Erythroblast (primary cell): ENCODE measurements at regions not wholly inside any gene's neighbourhood (a gene's known extent, or its start where the extent isn't known, plus 50 kb on each side); places are given as distances from the start of the nearest gene placed in this dataset.

Experiments
- DNase-seq, 2 experiments: peaks; one replicate each; lab custom pipeline; 2025; lab: John Stamatoyannopoulos, UW
- GATA1 ChIP-seq: IDR thresholded peaks from 2 replicates; pipeline ENCODE4 v1.6.1; 2011; ENCODE audit warnings: low read depth, mild to moderate bottlenecking, control low read depth, low read length, moderate library complexity
- POLR2A ChIP-seq: IDR thresholded peaks from 2 replicates; pipeline ENCODE4 v1.6.1; 2011; ENCODE audit warnings: mild to moderate bottlenecking, low read length

- TF ChIP-seq POLR2A (no peak), GATA1 (no peak)
- no peak for DNase-seq
Observed at GRCh38 chr4:186931519-186931918, 207.9 kb upstream of the FAT1 start.

DNA sequence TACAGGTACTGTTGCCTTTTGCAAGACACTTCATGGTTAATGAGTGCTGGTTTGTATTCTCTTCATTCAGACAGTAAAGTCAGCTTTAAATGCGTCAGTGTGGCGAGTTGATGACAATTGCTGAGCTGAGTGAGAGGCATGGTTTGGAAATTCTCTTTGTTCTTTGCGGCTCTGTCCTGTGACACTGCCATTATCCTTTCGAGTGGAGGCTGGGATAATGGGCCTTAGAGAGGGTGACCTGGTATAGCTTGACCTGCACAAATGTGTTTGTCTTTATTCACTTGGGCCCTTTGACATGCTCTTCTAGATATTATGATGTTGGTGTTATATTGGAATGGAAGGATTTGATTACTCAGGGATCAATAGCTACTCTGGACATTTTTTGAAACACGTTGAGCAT is 208.5 kb upstream of the FAT1 start:
- no peak for TF ChIP-seq POLR2A
- TF ChIP-seq GATA1 = no peak
- DNase-seq = no peak

DNA sequence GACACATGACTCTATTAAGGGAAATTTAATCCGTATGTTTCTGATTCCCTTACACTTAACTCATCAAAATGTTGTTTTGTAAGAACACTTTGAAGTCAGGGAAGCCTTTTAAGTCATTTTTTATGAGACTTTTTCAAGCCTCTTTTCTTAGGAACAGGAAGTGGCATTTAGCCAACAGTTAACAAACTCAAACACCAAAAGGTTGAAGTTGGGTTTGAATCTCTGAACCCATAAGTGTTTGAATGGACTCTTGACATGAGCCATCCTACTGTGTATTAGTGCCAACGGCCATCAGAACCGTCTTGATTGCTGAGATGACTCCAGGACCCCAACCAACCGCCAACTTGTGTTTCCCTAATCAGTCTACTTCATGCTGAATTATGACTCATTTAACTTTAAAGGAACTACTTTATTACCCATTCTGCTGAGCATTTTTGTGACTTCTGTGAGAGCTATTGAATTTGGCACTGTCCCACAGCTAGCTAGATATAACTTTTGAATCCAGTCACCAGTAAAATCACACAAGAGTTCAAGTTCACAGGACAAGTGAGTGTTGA is 209.1 kb upstream of the FAT1 start:
- no peak for DNase-seq
- TF ChIP-seq POLR2A = no peak
- no peak for TF ChIP-seq GATA1

DNA sequence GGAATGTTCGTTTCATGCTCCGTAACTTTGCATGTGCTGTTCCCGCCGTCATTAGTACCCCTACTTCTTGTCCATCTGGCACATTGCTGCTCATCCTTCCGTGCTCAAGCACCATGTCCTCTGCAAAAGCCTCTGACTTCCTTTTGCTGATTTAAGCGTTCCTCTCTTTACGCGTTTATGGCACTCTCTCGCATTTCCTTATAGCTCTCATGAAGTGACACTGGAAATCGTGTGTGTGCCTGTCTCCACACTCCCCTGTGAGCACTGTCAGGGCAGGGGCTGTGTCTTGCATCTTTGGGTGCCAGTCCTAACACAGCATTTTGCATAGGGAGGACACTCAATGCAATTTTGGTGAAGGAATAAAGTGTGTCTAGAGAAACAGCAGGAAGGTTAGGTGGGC is 210.6 kb upstream of the FAT1 start:
- no peak for DNase-seq
- no peak for TF ChIP-seq GATA1
- no peak for TF ChIP-seq POLR2A

GRCh38 chr4:186934841-186935443 is 211.3 kb upstream of the FAT1 start:
- no peak for TF ChIP-seq GATA1
- no peak for TF ChIP-seq POLR2A
- DNase-seq = no peak

DNA sequence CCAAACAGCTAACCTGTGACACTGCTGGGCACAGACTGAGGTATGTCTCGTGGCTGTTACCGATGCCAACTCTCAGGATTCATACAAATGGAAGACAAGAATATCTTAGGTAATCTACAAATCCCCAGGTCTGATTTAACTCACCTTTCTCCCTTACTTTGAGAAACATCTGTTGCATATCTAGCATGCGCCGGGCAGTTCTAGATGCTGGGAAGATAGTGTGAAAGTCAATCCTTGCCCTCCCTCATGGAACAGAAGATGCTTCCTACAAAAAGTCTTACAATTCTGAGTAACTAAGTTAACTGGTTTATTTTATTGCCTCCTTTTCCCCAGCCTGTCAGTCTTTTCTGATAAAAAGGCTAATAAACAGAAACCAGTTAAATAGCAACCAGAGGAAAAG is 212.2 kb upstream of the FAT1 start:
- DNase-seq = no peak
- no peak for TF ChIP-seq POLR2A
- TF ChIP-seq GATA1 = no peak

DNA sequence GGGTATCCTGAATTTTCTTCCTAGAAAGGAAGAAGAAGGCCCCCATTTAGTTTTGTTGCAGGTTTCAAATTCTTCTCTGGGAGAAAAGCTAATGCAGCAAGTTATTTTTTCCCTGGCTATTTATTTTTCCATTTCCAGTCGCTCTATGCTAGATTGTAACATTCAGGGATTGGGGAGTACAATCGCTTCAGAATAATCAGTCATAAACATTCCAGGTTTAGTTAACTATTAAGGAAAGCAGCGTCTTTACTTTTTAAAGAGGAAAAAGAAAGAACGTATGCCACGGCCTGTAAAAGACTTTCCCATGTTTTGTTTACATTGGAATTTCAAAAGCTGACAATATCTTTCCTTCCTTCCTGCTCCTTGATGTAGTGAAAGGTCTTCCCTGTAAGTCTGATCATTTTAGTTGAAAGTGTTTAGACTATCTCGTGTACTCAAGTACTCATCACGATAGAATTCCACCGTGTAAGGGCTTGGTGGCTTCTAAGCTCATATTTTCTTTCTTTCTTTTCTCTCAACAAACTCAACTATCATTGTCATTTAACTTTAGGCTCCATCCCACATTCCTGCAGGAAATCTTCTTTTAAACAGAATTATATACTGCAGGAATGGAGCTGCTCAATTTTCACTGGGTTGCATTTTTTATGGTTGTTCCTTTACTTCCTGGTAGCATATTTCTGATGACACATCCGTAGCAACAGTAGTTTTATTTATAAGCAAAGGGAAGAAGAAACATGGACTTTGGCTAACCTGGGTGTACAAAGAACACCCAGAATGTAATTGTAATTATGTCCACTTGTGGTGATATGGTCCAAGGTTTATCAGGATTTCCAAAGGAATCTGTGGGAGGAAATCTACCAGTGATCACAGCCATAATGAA is 213.1 kb upstream of the FAT1 start:
- DNase-seq = no peak
- TF ChIP-seq GATA1 = no peak
- no peak for TF ChIP-seq POLR2A

DNA sequence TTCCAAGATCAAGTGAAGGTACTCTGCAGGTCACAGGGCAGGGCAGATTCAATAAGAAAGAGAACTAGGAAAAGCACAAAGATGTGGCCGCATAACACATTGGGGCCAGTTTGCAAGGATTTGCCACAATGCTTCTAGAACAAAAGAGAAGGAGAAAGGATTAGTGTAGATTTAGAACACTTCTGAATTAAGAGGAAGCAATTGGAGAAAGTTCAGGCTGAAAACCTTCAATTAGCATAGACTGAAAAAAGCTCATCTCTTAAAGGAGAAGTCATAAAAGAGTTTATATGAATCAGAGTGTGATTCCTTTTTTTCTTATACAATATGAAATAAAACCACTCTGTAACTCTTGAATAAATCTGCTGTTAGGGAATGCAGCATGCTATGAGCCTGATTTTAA is 215.6 kb upstream of the FAT1 start:
- no peak for DNase-seq
- no peak for TF ChIP-seq POLR2A
- no peak for TF ChIP-seq GATA1

DNA sequence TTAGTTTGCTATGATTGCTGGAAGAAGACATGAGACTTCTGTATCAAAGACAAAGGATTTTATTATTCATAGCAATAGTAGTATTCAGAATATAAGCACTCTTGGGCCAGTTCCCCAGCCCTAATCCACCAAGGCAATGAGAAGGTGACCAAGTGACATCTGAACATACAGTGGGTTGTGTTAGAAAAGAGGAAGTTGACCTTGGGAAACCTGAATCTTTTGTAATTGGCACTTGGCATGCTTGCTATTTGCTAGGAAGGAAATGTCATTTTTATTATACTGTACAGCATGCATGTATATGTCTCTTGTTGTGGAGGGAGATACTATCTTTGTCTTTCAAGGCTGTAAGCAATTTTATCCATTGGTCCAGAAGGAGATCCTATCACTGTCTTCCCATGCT is 216.1 kb upstream of the FAT1 start:
- DNase-seq = peak in 1 of 2 experiments; percentile 21
- TF ChIP-seq POLR2A (no peak), GATA1 (no peak)

GRCh38 chr4:186940476-186940875 is 216.8 kb upstream of the FAT1 start:
- DNase-seq = no peak
- TF ChIP-seq GATA1 (no peak), POLR2A (no peak)

GRCh38 chr4:186942758-186943377 is 219.2 kb upstream of the FAT1 start:
- no peak for DNase-seq
- no peak for TF ChIP-seq POLR2A

DNA sequence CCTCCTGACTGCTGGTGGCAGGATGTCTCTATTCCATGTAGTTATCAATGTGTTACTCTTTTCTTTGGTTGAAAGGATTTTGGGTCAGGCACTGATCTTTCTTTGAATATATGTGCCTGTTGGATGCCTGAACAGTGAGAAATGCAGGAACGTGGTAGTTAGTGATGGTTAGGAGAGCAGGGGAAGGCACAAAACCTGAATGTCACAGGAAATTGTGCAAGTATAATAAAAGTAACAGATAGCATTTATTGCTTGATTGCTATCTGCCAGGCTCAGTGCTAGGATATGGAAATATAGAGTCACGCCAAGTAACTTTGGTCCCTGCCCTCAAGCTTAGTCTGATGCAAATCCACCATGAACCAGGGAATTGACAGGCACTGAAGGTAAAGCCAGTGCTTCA is 219.8 kb upstream of the FAT1 start:
- TF ChIP-seq POLR2A (no peak), GATA1 (no peak)

DNA sequence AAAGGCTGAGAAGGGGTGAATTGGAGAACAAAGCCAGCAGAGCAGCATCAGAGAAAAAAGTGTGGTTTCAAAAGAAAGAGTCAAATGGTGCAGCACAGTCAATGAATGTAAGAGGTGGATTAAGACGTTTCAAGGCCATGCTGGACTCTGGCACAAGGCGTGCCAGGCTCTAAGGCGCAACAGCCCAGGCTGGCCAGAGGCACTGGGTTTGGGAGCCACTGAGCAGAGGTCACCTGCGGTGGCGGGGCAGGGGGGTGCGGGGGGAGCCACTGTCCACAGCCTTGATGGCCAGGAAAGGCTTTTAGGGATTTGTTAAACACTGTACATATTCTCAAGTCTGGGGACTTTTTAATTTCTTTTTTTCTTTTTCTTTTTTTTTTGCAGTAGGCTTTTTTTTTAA is 222.5 kb upstream of the FAT1 start:
- TF ChIP-seq GATA1 (no peak), POLR2A (no peak)
- no peak for DNase-seq

More for the DNA sequence above, 219.8 kb upstream of the FAT1 start:
- DNase-seq = no peak
